ENCODE measurements at regions not wholly inside any gene's neighbourhood (a gene's known extent, or its start where the extent isn't known, plus 50 kb on each side); places are given as distances from the start of the nearest gene placed in this dataset.

DNA sequence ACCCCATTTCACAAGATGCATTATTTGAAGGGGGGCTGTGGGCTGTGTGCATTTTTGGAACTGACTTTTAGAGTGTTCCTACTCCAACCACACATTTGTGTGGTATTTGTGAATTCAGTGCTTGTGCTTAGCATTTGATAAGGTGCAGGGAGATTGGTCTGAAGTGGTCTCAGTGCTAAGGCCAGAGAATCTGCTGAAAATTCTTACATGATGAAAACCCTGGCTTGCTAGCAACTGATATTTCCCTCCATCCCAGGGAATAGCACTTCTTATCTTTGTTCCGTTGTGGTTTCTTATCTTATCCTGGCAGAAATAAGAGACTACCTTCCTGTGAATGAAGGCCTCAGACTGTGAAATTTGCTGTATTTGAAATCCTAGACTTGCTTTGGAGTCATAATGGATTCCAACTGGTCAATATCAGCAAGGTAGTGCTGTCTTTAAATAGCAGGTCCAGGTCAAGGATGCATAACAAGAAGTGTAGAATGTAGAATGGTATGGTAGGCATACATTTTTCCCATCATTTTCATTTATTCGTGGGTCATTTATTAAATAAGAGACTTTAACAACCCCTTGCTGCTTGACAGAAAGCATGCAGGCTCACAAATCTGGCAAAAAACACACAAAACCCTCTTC, 986.9 kb downstream of the REEP3 start:
- Histone ChIP-seq H3K9me3 (no peaks in the 10 kb centered on the region), H3K4me3 (ENCODE audit: low read depth in 1 of 2, low read length in 1 of 2) (no peak overlapping the region)
- TF ChIP-seq, protein P1, sequence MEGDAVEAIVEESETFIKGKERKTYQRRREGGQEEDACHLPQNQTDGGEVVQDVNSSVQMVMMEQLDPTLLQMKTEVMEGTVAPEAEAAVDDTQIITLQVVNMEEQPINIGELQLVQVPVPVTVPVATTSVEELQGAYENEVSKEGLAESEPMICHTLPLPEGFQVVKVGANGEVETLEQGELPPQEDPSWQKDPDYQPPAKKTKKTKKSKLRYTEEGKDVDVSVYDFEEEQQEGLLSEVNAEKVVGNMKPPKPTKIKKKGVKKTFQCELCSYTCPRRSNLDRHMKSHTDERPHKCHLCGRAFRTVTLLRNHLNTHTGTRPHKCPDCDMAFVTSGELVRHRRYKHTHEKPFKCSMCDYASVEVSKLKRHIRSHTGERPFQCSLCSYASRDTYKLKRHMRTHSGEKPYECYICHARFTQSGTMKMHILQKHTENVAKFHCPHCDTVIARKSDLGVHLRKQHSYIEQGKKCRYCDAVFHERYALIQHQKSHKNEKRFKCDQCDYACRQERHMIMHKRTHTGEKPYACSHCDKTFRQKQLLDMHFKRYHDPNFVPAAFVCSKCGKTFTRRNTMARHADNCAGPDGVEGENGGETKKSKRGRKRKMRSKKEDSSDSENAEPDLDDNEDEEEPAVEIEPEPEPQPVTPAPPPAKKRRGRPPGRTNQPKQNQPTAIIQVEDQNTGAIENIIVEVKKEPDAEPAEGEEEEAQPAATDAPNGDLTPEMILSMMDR (IDR thresholded peaks at IDR 0.05), result no peak

DNA sequence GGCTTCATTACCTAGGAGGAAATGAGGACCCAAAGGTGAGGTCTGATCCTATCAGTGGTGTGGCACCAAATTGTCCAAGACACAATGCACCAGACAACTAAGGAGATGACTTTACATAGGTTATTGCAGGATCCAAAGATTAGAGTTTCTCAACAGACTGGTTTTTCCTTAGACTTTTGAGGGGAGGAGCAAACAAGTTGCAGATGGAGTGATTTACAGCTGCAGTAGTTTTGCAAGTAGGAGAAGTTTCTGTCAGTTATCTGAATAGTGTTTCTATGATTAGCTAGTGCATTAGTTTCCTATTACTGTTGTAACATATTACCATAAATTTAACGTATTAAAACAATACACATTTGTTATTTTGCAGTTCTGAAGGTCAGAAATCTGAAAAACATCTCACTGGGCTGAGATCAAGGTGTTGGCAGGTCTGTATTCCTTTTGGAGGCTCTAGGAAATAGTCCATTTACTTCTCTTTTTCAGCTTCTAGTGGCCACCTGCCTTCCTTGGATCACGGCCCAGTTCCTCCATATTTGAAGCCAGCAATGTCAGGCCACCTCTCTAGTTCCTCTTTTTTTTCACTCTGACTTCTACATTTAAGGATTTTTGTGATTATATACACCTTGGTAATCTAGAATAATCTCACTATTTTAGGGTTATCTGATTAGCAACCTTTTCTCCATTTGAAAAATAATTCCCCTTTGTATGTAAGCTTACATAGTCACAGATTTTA, 994.9 kb downstream of the REEP3 start:
- TF ChIP-seq, protein P1 (IDR thresholded peaks at IDR 0.05), result no peak
- Histone ChIP-seq H3K36me3 (no peaks in the 10 kb centered on the region), H3K27me3 (no peaks in the 10 kb centered on the region), H3K27ac (no peak overlapping the region), H3K9me3 (no peaks in the 10 kb centered on the region), H3K4me1 (ENCODE audit: control insufficient read depth in 1 of 2, insufficient read depth in 1 of 2, low read depth in 1 of 2, low read length in 1 of 2) (no peaks in the 10 kb centered on the region), H3K4me3 (ENCODE audit: low read depth in 1 of 2, low read length in 1 of 2) (no peak overlapping the region)

More for the DNA sequence above, 986.9 kb downstream of the REEP3 start:
- no peaks in the 10 kb centered on the region for H3K27me3 ChIP-seq
- H3K4me1 ChIP-seq (ENCODE audit: control insufficient read depth in 1 of 2, insufficient read depth in 1 of 2, low read depth in 1 of 2, low read length in 1 of 2), result no peaks in the 10 kb centered on the region
- no peak overlapping the region for H3K27ac ChIP-seq
- H3K36me3 ChIP-seq, result no peaks in the 10 kb centered on the region

DNA sequence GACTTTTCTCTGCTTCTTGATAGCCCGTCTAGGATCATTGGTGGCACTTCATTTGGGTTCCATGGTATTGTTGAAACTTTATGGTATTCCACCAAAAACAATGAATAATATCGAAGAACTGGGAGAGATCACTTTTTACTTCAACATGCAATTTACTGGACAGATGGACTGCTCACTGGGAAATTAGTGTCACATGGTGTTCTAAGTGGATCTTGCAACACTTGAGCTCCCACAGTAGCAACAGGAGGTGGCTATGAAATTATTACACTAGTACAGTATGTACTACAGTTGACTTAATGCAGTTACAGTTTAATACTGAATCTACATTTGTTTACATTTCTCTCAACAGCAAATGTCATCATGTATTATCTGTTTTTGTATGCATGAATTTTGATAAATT, 997.3 kb downstream of the REEP3 start:
- Histone ChIP-seq H3K4me3 (ENCODE audit: low read depth in 1 of 2, low read length in 1 of 2) (no peak overlapping the region), H3K9me3 (no peaks in the 10 kb centered on the region), H3K27ac (no peak overlapping the region), H3K27me3 (no peaks in the 10 kb centered on the region), H3K36me3 (no peaks in the 10 kb centered on the region), H3K4me1 (ENCODE audit: control insufficient read depth in 1 of 2, insufficient read depth in 1 of 2, low read depth in 1 of 2, low read length in 1 of 2) (no peaks in the 10 kb centered on the region)
- TF ChIP-seq, protein P1 (IDR thresholded peaks at IDR 0.05), result no peak

DNA sequence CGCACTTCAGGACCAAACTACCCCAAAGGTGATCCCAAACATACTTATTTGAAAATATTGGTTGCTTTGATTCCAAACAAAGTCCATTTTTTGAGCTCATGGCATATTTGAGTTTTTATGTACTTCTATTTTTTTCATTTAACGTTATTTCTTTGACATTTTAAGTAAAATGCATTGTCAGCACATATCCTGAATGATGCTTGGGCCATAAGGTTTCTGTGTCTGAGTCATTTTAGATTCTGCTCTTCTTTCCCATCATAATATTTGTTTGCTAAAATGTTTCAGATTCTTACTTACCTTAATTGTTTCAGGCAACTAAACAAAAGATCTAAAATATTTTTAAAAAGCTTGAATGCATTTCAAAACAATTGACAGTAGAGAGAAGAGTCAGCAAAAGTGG, 998.2 kb downstream of the REEP3 start:
- TF ChIP-seq, protein P1 (IDR thresholded peaks at IDR 0.05), result no peak
- no peaks in the 10 kb centered on the region for H3K36me3 ChIP-seq
- no peaks in the 10 kb centered on the region for H3K4me1 ChIP-seq (ENCODE audit: control insufficient read depth in 1 of 2, insufficient read depth in 1 of 2, low read depth in 1 of 2, low read length in 1 of 2)
- H3K9me3 ChIP-seq, result no peaks in the 10 kb centered on the region
- H3K27me3 ChIP-seq, result no peaks in the 10 kb centered on the region
- H3K27ac ChIP-seq, result no peak overlapping the region
- no peak overlapping the region for H3K4me3 ChIP-seq (ENCODE audit: low read depth in 1 of 2, low read length in 1 of 2)

DNA sequence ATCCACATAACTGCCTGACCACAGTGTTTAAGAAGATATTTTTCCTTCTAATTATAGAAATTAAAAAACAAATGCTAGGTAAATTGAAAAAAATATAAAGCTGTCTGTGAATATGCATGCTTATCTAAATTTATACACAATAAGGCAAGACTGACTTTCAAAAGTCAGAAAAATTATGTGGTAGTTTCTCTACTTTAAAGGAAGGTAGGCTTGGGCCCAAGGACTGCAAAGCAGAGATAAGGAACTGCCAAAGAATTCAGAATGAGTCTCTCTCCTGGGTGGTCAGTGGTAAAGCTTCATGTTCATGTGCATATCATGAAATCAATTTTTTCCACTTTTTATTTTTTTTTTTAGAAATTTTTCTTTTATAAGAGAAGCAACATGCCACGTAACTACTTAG, 998.6 kb downstream of the REEP3 start:
- no peaks in the 10 kb centered on the region for H3K4me1 ChIP-seq (ENCODE audit: control insufficient read depth in 1 of 2, insufficient read depth in 1 of 2, low read depth in 1 of 2, low read length in 1 of 2)
- H3K27ac ChIP-seq, result no peak overlapping the region
- no peak overlapping the region for H3K4me3 ChIP-seq (ENCODE audit: low read depth in 1 of 2, low read length in 1 of 2)
- H3K9me3 ChIP-seq, result no peaks in the 10 kb centered on the region
- TF ChIP-seq, protein P1 (IDR thresholded peaks at IDR 0.05), result no peak
- no peaks in the 10 kb centered on the region for H3K36me3 ChIP-seq
- H3K27me3 ChIP-seq, result no peaks in the 10 kb centered on the region
